ENCODE measurements at regions not wholly inside any gene's neighbourhood (a gene's known extent, or its start where the extent isn't known, plus 50 kb on each side); places are given as distances from the start of the nearest gene placed in this dataset.

DNA sequence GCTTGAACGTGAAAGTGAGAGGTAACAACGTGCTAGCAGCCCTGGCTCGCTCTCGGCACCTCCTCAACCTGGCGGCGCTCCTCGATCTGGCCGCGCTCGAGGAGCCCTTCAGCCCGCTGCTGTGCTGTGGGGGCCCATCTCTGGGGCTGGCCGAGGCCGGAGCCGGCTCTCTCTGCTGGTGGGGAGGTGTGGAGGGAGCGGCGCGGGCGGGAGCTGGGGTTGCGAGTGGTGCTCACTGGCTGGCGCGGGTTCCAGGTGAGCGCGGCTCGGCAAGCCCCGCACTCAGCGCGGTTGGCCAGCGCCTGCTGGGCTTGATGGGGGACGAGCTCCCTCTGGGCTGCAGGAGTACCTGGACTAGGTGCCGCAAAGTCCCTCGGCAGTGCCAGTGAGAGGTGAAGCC is 52.5 kb upstream of the RPS6KA2 start:
- Histone ChIP-seq H3K27me3 (no peaks in the 10 kb centered on the region), H3K27ac (no peak overlapping the region), H3K36me3 (no peaks in the 10 kb centered on the region), H3K4me1 (ENCODE audit: low read depth) (no peaks in the 10 kb centered on the region), H3K9me3 (ENCODE audit: low read depth) (no peaks in the 10 kb centered on the region), H3K4me3 (no peak overlapping the region)
- no peak for DNase-seq (ENCODE audit: low read depth in 1 of 2, low spot score in 1 of 2)
- TF ChIP-seq, protein P1, sequence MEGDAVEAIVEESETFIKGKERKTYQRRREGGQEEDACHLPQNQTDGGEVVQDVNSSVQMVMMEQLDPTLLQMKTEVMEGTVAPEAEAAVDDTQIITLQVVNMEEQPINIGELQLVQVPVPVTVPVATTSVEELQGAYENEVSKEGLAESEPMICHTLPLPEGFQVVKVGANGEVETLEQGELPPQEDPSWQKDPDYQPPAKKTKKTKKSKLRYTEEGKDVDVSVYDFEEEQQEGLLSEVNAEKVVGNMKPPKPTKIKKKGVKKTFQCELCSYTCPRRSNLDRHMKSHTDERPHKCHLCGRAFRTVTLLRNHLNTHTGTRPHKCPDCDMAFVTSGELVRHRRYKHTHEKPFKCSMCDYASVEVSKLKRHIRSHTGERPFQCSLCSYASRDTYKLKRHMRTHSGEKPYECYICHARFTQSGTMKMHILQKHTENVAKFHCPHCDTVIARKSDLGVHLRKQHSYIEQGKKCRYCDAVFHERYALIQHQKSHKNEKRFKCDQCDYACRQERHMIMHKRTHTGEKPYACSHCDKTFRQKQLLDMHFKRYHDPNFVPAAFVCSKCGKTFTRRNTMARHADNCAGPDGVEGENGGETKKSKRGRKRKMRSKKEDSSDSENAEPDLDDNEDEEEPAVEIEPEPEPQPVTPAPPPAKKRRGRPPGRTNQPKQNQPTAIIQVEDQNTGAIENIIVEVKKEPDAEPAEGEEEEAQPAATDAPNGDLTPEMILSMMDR (IDR thresholded peaks at IDR 0.05; ENCODE audit: low read depth, low read length) = no peak

DNA sequence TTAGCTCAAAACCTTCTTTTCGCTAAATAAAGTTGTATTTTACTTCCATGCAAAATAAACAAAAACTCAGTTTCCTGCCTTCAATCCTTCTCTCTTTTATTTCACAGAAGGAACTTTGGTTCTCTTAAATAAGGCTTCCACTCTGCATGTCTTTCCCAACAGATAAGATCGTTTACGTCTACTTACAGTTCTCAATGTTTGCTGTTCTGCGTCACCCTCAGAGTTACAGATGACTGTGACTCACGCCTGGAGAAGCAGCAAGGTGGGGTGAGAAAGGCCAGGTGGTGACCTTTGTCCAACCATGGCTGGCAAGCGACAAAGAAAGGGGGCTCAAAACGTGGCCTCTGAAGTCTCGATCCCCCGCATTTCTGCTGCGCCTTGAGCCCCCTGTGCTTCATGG is 51.4 kb upstream of the RPS6KA2 start:
- peak in 1 of 2 donors; percentile 39 for DNase-seq (ENCODE audit: low read depth in 1 of 2, low spot score in 1 of 2)
- Histone ChIP-seq H3K9me3 (ENCODE audit: low read depth) (no peaks in the 10 kb centered on the region), H3K27ac (no peak overlapping the region), H3K4me1 (ENCODE audit: low read depth) (peaks cover 2% of the 10 kb centered on the region), H3K27me3 (no peaks in the 10 kb centered on the region), H3K36me3 (no peaks in the 10 kb centered on the region), H3K4me3 (no peak overlapping the region)
- TF ChIP-seq, protein P1 (IDR thresholded peaks at IDR 0.05; ENCODE audit: low read depth, low read length) = no peak

DNA sequence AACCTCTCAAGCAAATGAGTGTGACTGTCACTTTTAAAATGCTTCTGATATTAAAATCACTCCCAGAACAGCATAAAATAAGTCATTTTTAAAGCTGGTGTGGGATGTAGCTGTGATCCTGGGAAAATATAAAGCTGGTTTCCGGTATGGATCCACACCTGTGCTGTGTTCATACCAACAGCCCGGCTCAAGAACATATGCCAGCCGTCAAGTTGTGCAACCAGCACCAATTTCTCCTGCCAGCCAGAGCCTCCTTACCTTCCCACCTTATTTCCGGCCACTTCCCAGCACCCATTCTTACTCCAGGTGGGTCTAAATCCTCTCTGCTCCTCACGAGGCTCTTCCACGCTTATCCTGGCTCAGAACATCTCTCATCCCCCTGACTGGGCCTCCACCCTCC is 50.9 kb upstream of the RPS6KA2 start:
- TF ChIP-seq, protein P1 (IDR thresholded peaks at IDR 0.05; ENCODE audit: low read depth, low read length) = no peak
- Histone ChIP-seq H3K4me3 (no peak overlapping the region), H3K4me1 (ENCODE audit: low read depth) (peaks cover 6% of the 10 kb centered on the region), H3K36me3 (no peaks in the 10 kb centered on the region), H3K27me3 (no peaks in the 10 kb centered on the region), H3K9me3 (ENCODE audit: low read depth) (no peaks in the 10 kb centered on the region), H3K27ac (no peak overlapping the region)
- DNase-seq (ENCODE audit: low read depth in 1 of 2, low spot score in 1 of 2) = no peak

Measured in cardiac muscle cell (in vitro differentiated cells and primary cell).